ENCODE measurements at regions not wholly inside any gene's neighbourhood (a gene's known extent, or its start where the extent isn't known, plus 50 kb on each side); places are given as distances from the start of the nearest gene placed in this dataset.

DNA sequence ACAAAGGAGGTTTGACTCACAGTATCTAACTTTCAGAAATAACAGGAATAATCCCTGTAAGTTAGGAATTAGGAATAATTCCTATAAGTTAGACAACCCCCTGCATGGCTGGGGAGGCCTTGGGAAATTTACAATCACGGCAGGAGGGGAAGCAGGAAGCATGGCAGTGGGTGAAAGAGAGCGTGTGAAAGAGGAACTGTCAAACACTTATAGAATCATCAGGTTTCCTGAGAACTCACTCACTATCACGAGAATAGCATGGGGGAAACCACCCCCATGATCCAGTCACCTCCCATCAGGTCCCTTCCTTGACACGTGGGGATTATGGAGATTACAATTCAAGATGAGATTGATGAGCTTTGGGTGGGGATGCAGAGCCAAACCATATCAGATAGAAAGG, 385.5 kb downstream of the IL20RB start:
- peak; percentile 1 for DNase-seq
- in situ Hi-C loops (cut with MboI; ENCODE audit: low pct_unique_long_range_greater_than_20kb, low sequenced_read_pairs) = no loop called here

GRCh38 chr3:137347132-137347531, 389.3 kb downstream of the IL20RB start:
- in situ Hi-C loops (cut with MboI; ENCODE audit: low pct_unique_long_range_greater_than_20kb, low sequenced_read_pairs) = no loop called here
- no peak for DNase-seq

DNA sequence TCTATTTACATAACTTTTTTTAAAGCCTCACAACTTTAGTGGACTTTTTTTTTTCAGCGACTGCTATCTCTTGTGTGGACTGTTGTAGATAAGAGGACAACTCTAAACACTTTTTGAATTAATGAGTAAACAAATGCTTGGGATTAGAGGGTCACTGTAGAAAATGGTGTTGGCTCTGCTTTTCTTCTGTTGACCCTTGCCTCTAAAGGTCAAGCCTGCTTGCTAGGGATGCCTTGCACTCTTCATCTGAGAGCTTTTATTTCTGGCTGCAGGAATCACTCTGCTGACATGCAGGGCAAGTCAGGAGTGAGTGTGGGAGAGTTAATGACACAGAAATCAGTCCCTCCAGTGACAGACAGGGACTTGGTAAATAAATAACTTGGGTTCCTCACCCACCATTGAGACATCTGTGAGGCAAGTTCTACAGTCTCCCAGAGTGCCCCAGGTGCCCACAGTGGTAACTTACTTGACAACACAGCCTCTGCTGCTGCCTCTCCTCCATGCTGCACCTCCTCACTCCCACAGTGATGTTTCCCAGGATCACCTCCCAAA, 390.1 kb downstream of the IL20RB start:
- DNase-seq = no peak
- in situ Hi-C loops (cut with MboI; ENCODE audit: low pct_unique_long_range_greater_than_20kb, low sequenced_read_pairs) = no loop called here

- in situ Hi-C loops (cut with MboI; ENCODE audit: low pct_unique_long_range_greater_than_20kb, low sequenced_read_pairs) = no loop called here
- DNase-seq = no peak
Measured at GRCh38 chr3:137348936-137349335, 391.2 kb downstream of the IL20RB start.

GRCh38 chr3:137349557-137350348, 392.0 kb downstream of the IL20RB start:
- in situ Hi-C loops (cut with MboI; ENCODE audit: low pct_unique_long_range_greater_than_20kb, low sequenced_read_pairs) = no loop called here
- DNase-seq = no peak

- DNase-seq = no peak
- in situ Hi-C loops (cut with MboI; ENCODE audit: low pct_unique_long_range_greater_than_20kb, low sequenced_read_pairs) = no loop called here
Measured at GRCh38 chr3:137360531-137361201, 402.9 kb downstream of the IL20RB start.

GRCh38 chr3:137382005-137382594, 382.0 kb upstream of the SOX14 start:
- in situ Hi-C loops (cut with MboI; ENCODE audit: low pct_unique_long_range_greater_than_20kb, low sequenced_read_pairs) = no loop called here
- no peak for DNase-seq

DNA sequence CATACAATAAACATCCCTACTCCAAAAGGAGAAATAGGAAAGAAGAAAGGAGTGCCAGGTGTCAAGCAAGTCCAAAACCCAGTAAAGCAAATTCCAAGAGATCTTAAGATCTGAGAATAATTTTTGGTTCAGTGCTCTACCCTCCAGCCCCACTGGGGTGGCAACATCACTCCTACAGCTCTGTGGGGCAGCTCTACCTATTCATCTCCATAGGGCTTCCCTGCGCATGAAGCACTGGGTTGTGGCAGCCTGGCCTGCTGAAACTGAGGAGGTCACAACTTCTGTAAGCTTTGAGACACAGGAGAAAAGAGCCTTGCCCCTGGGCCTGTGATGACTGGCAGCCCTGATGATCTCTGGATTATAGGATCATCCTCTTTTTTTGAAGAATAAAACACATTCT, 378.2 kb upstream of the SOX14 start:
- DNase-seq = no peak
- in situ Hi-C loops (cut with MboI; ENCODE audit: low pct_unique_long_range_greater_than_20kb, low sequenced_read_pairs) = no loop called here

GRCh38 chr3:137409584-137409983, 354.5 kb upstream of the SOX14 start:
- no peak for DNase-seq
- in situ Hi-C loops (cut with MboI; ENCODE audit: low pct_unique_long_range_greater_than_20kb, low sequenced_read_pairs) = no loop called here

DNA sequence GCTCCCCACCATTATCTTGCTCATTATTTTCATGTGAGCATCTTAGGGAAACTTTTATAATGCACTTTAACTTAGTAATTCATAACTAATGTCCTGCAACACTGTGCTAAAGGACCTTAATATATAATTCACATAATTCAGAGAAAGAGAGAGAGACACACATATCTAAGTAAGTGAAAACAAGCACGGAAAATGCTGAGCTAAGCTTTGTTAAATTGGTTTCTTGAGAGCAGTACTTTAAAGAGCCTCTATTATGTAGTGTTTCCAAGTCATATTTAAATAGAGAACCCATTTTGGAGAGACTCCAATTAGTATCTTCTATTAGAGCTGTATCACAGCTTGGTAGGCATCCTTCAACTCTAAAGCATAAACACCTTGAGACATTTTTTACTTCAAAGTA, 354.1 kb upstream of the SOX14 start:
- DNase-seq = no peak
- in situ Hi-C loops (cut with MboI; ENCODE audit: low pct_unique_long_range_greater_than_20kb, low sequenced_read_pairs) = no loop called here

- no peak for DNase-seq
- in situ Hi-C loops (cut with MboI; ENCODE audit: low pct_unique_long_range_greater_than_20kb, low sequenced_read_pairs) = no loop called here
Measured at GRCh38 chr3:137420198-137420995, 343.7 kb upstream of the SOX14 start.

- no peak for DNase-seq
- in situ Hi-C loops (cut with MboI; ENCODE audit: low pct_unique_long_range_greater_than_20kb, low sequenced_read_pairs) = no loop called here
Measured at GRCh38 chr3:137438561-137438960, 325.6 kb upstream of the SOX14 start.

DNA sequence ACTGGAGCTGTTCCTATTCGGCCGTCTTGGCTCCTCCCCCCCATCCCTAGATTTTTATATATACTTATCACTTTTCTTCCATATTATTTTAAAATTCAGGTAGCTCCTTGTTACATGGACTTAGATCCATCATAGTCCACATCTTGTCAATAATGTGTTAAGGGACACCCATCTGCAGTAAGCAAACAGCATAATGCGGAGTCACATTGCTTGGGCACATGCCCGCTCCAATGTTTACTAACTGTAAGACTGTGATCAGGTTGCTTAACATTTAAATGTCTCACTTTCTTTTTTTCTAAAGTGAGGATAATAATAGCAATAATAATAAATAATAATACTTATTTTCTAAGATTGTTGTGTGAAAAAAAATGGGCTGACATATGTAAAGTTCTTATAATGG, 303.2 kb upstream of the SOX14 start:
- in situ Hi-C loops (cut with MboI; ENCODE audit: low pct_unique_long_range_greater_than_20kb, low sequenced_read_pairs) = no loop called here
- no peak for DNase-seq

GRCh38 chr3:137463131-137463530, 301.0 kb upstream of the SOX14 start:
- DNase-seq = no peak
- in situ Hi-C loops (cut with MboI; ENCODE audit: low pct_unique_long_range_greater_than_20kb, low sequenced_read_pairs) = no loop called here

DNA sequence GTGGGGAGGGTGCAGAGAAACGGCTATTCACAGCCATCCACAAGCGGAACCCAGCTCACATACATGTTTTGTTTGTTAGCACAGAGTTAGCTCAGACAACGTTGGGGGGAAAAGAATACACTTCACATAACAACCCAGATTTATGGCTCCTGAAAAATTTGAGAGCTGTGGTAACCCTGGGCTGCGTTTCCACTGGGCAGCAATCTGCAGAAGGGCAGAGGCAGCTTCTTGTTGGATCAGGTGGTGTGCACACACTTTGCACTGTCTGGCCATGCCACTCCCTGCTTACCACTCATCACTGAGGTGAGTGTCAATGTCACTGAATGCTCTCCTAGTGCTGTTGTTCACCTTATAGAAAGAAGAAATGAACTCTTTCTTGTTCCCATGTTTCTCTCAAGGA, 299.8 kb upstream of the SOX14 start:
- DNase-seq = no peak
- in situ Hi-C loops (cut with MboI; ENCODE audit: low pct_unique_long_range_greater_than_20kb, low sequenced_read_pairs) = no loop called here

DNA sequence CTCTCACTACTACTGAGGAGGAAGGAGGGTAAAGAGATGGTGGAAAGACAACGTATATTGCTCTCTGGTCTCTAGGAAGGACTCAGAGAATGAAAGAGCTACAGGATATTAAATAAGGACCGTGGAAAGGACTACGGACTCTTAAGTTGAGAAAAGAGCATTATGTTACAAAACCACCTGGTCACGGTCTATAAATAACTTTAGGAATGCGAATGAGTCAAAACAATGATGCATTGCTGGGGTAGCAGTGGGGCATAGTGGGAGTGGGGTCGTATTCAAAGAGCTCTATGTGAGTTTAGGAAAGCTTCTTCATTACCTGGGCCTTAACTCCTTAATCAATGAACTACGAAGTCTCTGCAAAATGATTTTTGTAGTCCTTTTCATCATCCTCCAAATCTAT, 295.7 kb upstream of the SOX14 start:
- DNase-seq = no peak
- in situ Hi-C loops (cut with MboI; ENCODE audit: low pct_unique_long_range_greater_than_20kb, low sequenced_read_pairs) = no loop called here

DNA sequence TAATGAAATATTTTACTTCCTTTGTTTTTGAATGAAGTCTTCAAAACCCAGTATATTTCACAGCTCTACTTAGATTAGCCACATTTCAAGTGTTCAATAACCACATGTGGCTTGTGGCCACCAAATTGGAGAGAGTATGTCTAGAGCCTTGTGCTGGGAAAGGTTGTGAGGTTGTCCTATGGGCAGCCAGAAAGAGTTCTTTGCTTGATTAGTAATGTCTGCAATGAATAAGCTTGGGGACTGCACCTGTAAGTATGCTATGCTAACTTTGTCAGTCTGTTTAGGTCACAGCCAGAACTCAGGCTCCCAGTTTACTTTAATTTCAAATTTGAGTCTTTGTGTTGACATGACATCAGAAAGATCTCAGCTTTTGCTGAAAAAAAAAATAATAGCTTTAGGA, 294.9 kb upstream of the SOX14 start:
- in situ Hi-C loops (cut with MboI; ENCODE audit: low pct_unique_long_range_greater_than_20kb, low sequenced_read_pairs) = no loop called here

GRCh38 chr3:137471130-137471529, 293.0 kb upstream of the SOX14 start:
- no peak for DNase-seq
- in situ Hi-C loops (cut with MboI; ENCODE audit: low pct_unique_long_range_greater_than_20kb, low sequenced_read_pairs) = no loop called here

More for the DNA sequence above, 294.9 kb upstream of the SOX14 start:
- no peak for DNase-seq

- no peak for DNase-seq
- in situ Hi-C loops (cut with MboI; ENCODE audit: low pct_unique_long_range_greater_than_20kb, low sequenced_read_pairs) = no loop called here
Measured at GRCh38 chr3:137471558-137472204, 292.4 kb upstream of the SOX14 start.
